GM12878 (cell line): ENCODE measurements at regions not wholly inside any gene's neighbourhood (a gene's known extent, or its start where the extent isn't known, plus 50 kb on each side); places are given as distances from the start of the nearest gene placed in this dataset.

Experiments used
- ATAC-seq: fragments of 200-7000 bp; cut with Tn5 transposase; 3 replicates; pipeline ENCODE4 v1.9.1; 2020; ENCODE audit warnings: mild to moderate bottlenecking, moderate library complexity
- BruUV-seq: library from RNA; stranded (reverse); fragments of 400-500 nt; replicated peaks from 2 replicates; lab custom pipeline; 2021; lab: Mats Ljungman, UMichigan
- CTCF ChIA-PET: fragments of 300-600 bp; sonication (Branson Sonifier 250); formaldehyde crosslinking; extraction: SDS; loops from one replicate; lab custom pipeline; 2021; ENCODE audit warnings: inconsistent platforms; lab: Yijun Ruan, JAX
- POLR2A ChIA-PET: fragments of 350-600 bp; formaldehyde crosslinking; extraction: SDS; loops from one replicate; lab custom pipeline; 2021; ENCODE audit warnings: inconsistent platforms; lab: Charles Lee
- RAD21 ChIA-PET: fragments of 300-600 bp; sonication (Branson Sonifier 250); formaldehyde crosslinking; loops from one replicate; lab custom pipeline; 2023; ENCODE audit warnings: antibody characterized with exemption; ENCODE audit not compliant: unreplicated experiment; lab: Charles Lee
- SMC1A ChIA-PET: fragments of 300-600 bp; sonication (Branson Sonifier 250); formaldehyde crosslinking; loops from one replicate; lab custom pipeline; 2023; ENCODE audit not compliant: unreplicated experiment, uncharacterized antibody; lab: Charles Lee
- DNase-seq: peaks from one replicate; pipeline ENCODE4 v3.0.0-alpha.2; 2011; ENCODE audit warnings: low read depth, low spot score
- FAIRE-seq: peaks from 3 replicates; lab custom pipeline; 2011; peaks lifted over from hg19 to GRCh38; lab: Jason Lieb, UNC
- H2AFZ ChIP-seq: 2 replicates; pipeline ENCODE4 v1.6.0; 2011; ENCODE audit warnings: low read depth, low read length, control low read depth; ENCODE audit not compliant: control insufficient read depth
- H3K27ac ChIP-seq: 2 replicates; pipeline ENCODE4 v1.5.1; 2011; ENCODE audit warnings: control low read depth; ENCODE audit not compliant: control insufficient read depth, insufficient read depth
- H3K27me3 ChIP-seq, 2 experiments: replicated peaks in 1 of 2; 2 replicates each; pipeline versions ENCODE4 v1.6.0 to v1.6.1; 2011; ENCODE audit warnings: low read length in 1 of 2; ENCODE audit not compliant: control insufficient read depth in 2 of 2, insufficient read depth in 2 of 2
- H3K36me3 ChIP-seq, 2 experiments: 2 replicates each; pipeline ENCODE4 v1.5.1; 2011; ENCODE audit warnings: low read length in 1 of 2; ENCODE audit not compliant: control insufficient read depth in 2 of 2, insufficient read depth in 2 of 2
- H3K4me1 ChIP-seq: 2 replicates; pipeline ENCODE4 v1.6.1; 2011; ENCODE audit warnings: mild to moderate bottlenecking, low read length, moderate library complexity, mixed read lengths; ENCODE audit not compliant: control insufficient read depth, insufficient read depth
- H3K4me2 ChIP-seq: 2 replicates; pipeline ENCODE4 v1.6.0; 2011; ENCODE audit warnings: control low read depth; ENCODE audit not compliant: control insufficient read depth, insufficient read depth
- H3K4me3 ChIP-seq: fragments of 200-600 bp; sonication (generic); 2 replicates; pipeline ENCODE4 v1.5.1; 2016
- H3K79me2 ChIP-seq: 2 replicates; pipeline ENCODE4 v1.6.0; 2011; ENCODE audit warnings: low read length; ENCODE audit not compliant: control insufficient read depth, insufficient read depth
- H3K9ac ChIP-seq: 2 replicates; pipeline ENCODE4 v1.8.0; 2011; ENCODE audit warnings: low read length, control low read depth, mixed read lengths; ENCODE audit not compliant: control insufficient read depth, insufficient read depth
- H3K9me3 ChIP-seq: replicated peaks from 3 replicates; pipeline ENCODE4 v1.5.1; 2011; ENCODE audit warnings: mild to moderate bottlenecking, low read length; ENCODE audit not compliant: control insufficient read depth, insufficient read depth
- H4K20me1 ChIP-seq: 2 replicates; pipeline ENCODE4 v1.6.0; 2011; ENCODE audit not compliant: control insufficient read depth, insufficient read depth
- CBX5 ChIP-seq: sonication (generic); IDR thresholded peaks from 2 replicates; pipeline ENCODE4 v1.6.1; 2016; ENCODE audit warnings: low read depth, moderate library complexity, mild to moderate bottlenecking, inconsistent platforms
- CUX1 ChIP-seq: IDR thresholded peaks from 2 replicates; pipeline ENCODE4 v1.6.1; 2012; ENCODE audit warnings: improper control_type of control experiment, low read depth, low read length; ENCODE audit not compliant: insufficient replicate concordance
- EED ChIP-seq: sonication (generic); IDR thresholded peaks from 2 replicates; pipeline ENCODE4 v1.6.1; 2016; ENCODE audit warnings: antibody characterized with exemption, low read depth
- MEF2B ChIP-seq: fragments of 450-650 bp; IDR thresholded peaks from 2 replicates; pipeline ENCODE4 v1.6.1; 2018; ENCODE audit warnings: mild to moderate bottlenecking, moderate library complexity; ENCODE audit not compliant: partially characterized antibody, poor library complexity, severe bottlenecking
- NFYB ChIP-seq: IDR thresholded peaks from 2 replicates; pipeline ENCODE4 v1.6.1; 2011; ENCODE audit warnings: low read depth, mild to moderate bottlenecking, low read length, improper control_type of control experiment, moderate library complexity; ENCODE audit not compliant: insufficient read depth
- POLR2A ChIP-seq: IDR thresholded peaks from 2 replicates; pipeline ENCODE4 v1.6.1; 2011; ENCODE audit warnings: low read depth, mild to moderate bottlenecking, low read length
- RAD21 ChIP-seq: IDR thresholded peaks from 2 replicates; pipeline ENCODE4 v1.6.1; 2011; ENCODE audit warnings: mild to moderate bottlenecking, low read depth, low read length, moderate library complexity; ENCODE audit not compliant: insufficient read depth
- RBBP5 ChIP-seq: fragments of 200-600 bp; sonication (generic); conservative IDR thresholded peaks from 2 replicates; pipeline ENCODE4 v1.6.1; 2016
- SUPT20H ChIP-seq: IDR thresholded peaks from 2 replicates; pipeline ENCODE4 v1.6.1; 2011; ENCODE audit warnings: low read depth, mild to moderate bottlenecking, low read length, moderate library complexity, borderline replicate concordance; ENCODE audit not compliant: control insufficient read depth
- WRNIP1 ChIP-seq: IDR thresholded peaks from 2 replicates; pipeline ENCODE4 v1.6.1; 2011; ENCODE audit warnings: low read depth, low read length, improper control_type of control experiment, borderline replicate concordance
- ZBTB4 ChIP-seq: fragments of 450-650 bp; formaldehyde crosslinking; IDR thresholded peaks from 2 replicates; pipeline ENCODE4 v1.4.0; 2022; ENCODE audit warnings: mild to moderate bottlenecking, moderate library complexity
- WGBS: methylation state at CpG from one replicate; pipeline ENCODE4 v1.1.6; 2016; ENCODE audit warnings: low lambda C conversion rate; ENCODE audit not compliant: insufficient replicate concordance, insufficient coverage; ENCODE audit errors: missing lambda C conversion rate; 5-methylcytosine and 5-hydroxymethylcytosine counted together
- in situ Hi-C: fragments of 300-500 bp; cut with MboI; formaldehyde crosslinking; loops from 9 replicates; pipeline ENCODE4 v1.14.3; 2018; ENCODE audit warnings: mixed read lengths
- intact Hi-C: fragments of 100-400 bp; cut with micrococcal nuclease; formaldehyde crosslinking; loops from one replicate; pipeline ENCODE4 v1.14.2; 2022; ENCODE audit not compliant: unreplicated experiment
- TF ChIP-seq, protein P1 (sequence below): IDR thresholded peaks from 2 replicates; pipeline ENCODE4 v1.6.1; 2012; ENCODE audit warnings: low read depth, low read length, improper control_type of control experiment

DNA sequence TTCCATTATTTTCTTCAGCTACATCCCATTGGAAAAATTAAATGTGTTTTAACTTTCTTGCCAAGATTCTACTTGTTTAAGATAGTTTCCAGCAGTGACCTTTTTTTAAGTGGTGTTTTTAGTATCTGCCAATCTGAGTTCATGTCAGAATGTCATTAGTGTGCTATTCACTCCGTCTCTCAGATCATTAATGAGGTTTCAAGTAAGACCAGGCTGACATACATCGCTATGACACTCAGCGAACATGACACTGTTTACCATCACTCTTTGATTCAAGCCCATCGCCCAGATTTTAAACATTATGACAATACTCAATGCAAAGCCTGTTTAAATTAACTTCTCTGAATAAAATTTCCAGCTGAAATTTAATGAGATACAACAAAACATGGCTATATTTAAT, 272.0 kb upstream of the KYNU start:
- H3K9ac ChIP-seq = no peak overlapping the region
- H3K9me3 ChIP-seq = no peaks in the 10 kb centered on the region
- no peaks in the 10 kb centered on the region for H4K20me1 ChIP-seq
- H3K27ac ChIP-seq = no peak overlapping the region
- 26% methylated on average over 4 of the region's 4 CpGs for WGBS
- CTCF ChIA-PET = interaction anchor here (1.0 to 1.4 kb wide), 2 partner anchors 12 kb away, joined by 3 to 4 read pairs; no protein-coding TSS in a partner anchor
- H2AFZ ChIP-seq = no peak overlapping the region
- no TSS peak for BruUV-seq
- no peaks in the 10 kb centered on the region for H3K79me2 ChIP-seq
- ATAC-seq (no peak), FAIRE-seq (no peak)
- intact Hi-C loops = no loop called here
- TF ChIP-seq RBBP5 (no peak), EED (no peak), POLR2A (no peak), MEF2B (no peak), NFYB (no peak), CUX1 (no peak), SUPT20H (no peak), ZBTB4 (no peak), CBX5 (no peak), WRNIP1 (no peak), RAD21 (no peak)
- TF ChIP-seq, protein P1, sequence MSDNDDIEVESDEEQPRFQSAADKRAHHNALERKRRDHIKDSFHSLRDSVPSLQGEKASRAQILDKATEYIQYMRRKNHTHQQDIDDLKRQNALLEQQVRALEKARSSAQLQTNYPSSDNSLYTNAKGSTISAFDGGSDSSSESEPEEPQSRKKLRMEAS = no peak
- TF ChIP-seq, all 136 proteins: peak for 0
- ChIA-PET SMC1A (no interaction called here), POLR2A (no interaction called here), RAD21 (no interaction called here)
- no peak for DNase-seq
- Histone ChIP-seq H3K4me3 (no peak overlapping the region), H3K36me3 (no peaks in the 10 kb centered on the region), H3K4me2 (no peak overlapping the region), H3K27me3 (no peaks in the 10 kb centered on the region), H3K4me1 (no peaks in the 10 kb centered on the region)
- in situ Hi-C loops = no loop called here
